GM03348 (cell line): ENCODE measurements at regions not wholly inside any gene's neighbourhood (a gene's known extent, or its start where the extent isn't known, plus 50 kb on each side); places are given as distances from the start of the nearest gene placed in this dataset.

Source experiments
- DNase-seq: peaks from one replicate; pipeline ENCODE4 v3.0.0; 2012; ENCODE audit warnings: low spot score

DNA sequence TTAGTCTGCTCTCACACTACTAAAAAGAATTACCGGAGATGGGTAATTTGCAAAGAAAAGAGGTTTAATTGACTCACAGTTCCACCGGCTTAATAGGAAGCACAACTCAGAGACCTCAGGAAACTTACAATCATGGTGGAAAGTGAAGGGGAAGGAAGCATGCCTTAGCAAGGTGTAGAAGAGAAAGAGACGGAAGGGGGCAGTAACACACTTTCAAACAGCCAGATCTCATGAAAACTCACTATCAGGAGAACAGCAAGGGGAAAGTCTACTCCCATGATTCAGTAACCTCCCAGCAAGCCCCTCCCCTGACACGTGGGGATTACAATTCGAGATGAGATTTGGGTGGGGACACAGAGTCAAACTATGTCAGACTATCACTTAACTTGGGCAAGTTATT is 236.6 kb upstream of the ANO3 start:
- no peak for DNase-seq

DNA sequence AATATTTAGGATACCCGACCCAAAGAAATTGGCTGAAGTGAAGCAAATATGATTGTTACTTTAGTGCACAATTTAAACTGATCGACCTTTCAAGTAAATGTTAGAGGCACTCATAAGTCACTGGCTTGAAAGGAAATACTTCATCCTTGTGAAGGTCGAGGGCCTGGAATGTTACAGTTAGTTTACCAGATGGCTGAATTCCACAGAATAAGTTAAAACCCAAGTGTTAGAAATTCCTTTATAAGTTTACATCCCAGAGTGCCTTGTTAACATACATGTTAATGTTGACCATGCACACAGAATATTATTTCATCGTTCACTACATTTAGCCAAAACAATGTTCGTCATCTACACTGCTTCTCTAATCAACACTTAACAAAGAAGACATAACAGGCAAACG is 235.5 kb upstream of the ANO3 start:
- no peak for DNase-seq

GRCh38 chr11:26102325-26102724 is 229.6 kb upstream of the ANO3 start:
- no peak for DNase-seq

DNA sequence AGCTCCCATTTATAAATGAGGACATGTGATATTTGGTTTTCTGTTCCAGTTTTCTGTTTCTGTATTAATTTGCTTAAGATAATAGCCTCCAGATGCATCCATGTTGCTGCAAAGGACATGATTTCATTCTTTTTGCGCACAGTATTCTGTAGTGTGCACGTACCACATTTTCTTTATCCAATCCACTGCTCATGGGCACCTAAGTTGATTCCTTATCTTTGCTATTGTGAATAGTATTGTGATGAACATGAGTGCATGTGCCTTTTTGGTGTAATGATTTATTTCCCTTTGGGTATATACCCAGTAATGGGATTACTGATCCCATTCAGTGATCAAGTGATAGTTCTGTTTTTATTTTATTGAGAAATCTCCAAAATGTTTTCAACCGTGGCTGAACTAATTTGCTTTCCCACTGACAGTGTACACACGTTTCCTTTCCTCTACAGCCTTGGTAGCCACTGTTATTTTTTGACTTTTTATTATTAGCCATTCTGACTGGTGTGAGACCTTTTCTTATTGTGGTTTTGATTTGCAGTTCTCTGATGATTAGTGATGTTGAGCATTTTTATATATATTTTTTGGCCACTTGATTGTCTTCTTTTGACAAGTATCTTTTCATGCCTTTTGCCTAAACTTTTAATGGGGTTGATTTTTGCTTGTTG is 226.0 kb upstream of the ANO3 start:
- no peak for DNase-seq

DNA sequence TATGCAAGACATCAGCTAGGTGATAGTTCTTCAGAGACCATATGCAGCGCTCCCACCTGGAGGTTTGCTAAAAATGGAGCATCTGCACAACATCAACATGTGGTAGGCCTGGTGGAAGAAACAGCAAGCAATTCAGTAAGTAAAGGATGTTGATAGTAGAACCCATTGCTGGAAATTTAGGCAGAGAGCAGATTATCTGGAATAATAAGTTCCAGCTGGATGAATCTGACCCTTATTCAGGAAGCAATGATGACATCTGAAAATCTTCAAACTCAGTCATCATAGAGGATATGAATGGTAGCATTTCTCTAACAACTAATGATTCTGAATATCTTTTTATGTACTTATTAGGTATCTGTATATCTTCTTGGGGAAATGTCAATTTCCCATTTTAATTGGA is 225.2 kb upstream of the ANO3 start:
- DNase-seq, result no peak

DNA sequence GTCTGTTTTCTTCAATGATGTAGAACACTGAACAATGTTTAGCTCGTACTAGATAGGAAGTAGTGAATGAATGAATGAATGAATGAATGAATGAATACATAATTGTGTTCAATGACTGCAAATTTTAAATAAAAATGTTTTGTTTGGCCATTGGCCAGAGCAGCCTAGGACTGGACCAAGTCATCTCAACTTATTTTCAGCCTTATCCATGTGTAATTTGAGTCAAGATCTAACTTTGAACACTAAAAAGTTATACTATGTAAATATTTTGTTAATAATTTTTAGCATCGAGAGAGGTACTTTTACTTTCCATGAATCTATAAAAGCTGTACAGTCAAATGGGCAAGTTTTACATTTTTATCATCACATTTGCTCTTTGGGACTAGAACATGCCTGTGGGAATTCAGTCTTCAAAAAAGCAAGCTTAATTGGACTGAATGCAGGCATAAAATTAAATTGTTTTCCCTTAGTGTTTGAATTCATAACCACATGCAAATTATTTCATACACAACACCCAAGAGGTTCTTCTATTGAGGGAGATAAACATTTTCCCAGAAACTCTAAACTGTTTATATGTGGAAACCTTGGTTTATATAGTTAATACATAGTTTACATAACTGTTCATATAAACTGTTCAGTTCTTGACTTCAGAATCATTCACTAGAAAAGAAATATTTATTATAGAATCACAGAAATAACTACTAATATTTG is 222.1 kb upstream of the ANO3 start:
- DNase-seq, result no peak

- DNase-seq, result no peak
Measured at GRCh38 chr11:26112264-26112663, 219.7 kb upstream of the ANO3 start.

DNA sequence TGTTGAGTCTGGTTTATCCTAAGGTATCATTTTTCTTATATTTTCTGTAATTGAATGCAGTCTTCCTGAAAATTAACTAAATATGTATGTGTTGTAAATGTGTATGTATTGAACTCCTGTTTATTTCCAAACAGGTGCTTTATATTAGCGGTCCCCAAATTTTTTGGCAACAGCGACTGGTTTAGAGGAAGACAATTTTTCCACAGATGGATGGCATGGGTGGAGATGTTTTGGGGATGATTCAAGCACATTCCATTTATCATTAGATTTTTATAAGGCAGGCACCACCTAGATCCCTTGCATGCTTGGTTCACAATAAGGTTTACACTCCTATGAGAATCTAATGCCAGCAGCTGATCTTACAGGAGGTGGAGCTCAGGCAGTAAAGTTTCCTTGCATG is 210.5 kb upstream of the ANO3 start:
- DNase-seq, result no peak

DNA sequence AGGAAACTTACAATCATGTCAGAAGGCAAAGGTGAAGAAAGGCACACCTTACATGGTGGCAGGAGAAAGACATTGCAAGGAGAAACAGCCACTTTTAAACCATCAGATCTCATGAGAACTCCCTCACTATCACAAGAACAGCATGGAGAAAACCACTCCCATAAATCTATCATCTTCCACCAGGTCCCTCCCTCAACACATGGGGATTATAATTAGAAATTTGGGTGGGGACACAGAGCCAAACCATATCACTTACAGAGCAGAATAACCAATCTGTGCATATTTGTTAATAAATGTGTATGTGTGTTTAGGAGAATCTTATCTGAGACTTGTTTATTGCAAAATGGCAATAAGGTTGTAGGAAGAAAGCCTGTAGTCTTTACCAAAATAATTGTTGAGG is 205.2 kb upstream of the ANO3 start:
- no peak for DNase-seq

GRCh38 chr11:26127336-26127735 is 204.6 kb upstream of the ANO3 start:
- DNase-seq, result no peak

GRCh38 chr11:26131406-26131805 is 200.5 kb upstream of the ANO3 start:
- DNase-seq, result no peak

- DNase-seq, result no peak
Measured at GRCh38 chr11:26134053-26134452, 197.9 kb upstream of the ANO3 start.

- no peak for DNase-seq
Measured at GRCh38 chr11:26134481-26135355, 197.2 kb upstream of the ANO3 start.

GRCh38 chr11:26137651-26138050 is 194.3 kb upstream of the ANO3 start:
- DNase-seq, result no peak

DNA sequence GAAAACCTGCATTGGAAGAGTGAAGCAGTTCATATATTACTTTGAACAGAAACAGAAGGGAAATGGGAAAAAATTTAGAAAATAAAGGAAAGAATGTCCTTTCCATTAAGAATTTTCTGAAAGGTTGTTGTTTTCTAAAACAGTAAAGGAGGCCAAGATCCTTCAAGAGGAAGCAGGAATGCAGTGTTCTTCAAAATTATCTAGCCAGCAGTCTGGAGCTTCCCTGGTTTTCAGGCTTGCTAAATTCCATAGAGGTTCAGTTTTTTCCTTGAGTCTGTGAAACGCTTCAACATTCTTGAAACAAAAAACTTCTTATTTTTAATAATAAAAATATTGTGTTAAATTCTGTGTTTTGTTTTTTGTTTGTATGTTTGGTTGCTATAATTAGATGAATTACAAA is 189.0 kb upstream of the ANO3 start:
- DNase-seq, result no peak

DNA sequence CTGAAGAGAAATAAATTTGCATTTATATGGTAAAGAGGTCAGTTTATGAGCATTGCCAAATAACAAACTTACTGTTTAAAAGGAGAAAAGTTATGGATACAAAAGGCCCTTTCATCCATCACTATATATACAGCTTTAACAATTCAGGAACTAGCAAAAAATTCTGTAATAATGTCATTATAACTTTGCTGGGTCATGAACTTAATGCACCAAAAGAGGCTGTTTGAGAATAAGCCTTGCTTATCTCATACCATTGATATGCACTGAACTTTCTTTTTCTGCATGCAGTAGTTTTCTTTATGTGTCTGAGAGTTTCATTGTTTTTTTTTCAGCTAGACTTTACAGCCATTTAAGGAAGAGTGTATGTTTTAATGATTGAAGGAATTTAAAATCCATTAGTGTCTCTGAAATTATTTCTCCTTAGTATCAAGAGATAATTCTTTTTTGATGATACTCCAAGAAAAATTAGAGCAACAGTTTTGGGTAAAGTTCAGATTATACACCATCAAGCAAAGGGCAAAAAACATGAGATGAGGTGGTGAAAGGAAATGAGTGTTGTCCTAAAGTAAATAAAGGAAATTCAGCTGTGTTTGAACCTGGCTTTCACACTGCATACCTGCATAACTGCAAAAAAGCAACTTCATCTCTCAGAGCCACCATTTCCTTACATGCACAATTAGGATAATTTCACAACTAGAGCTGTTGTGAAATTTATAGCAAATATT is 188.2 kb upstream of the ANO3 start:
- no peak for DNase-seq

GRCh38 chr11:26144291-26144690 is 187.6 kb upstream of the ANO3 start:
- DNase-seq, result no peak

GRCh38 chr11:26144911-26145310 is 187.0 kb upstream of the ANO3 start:
- no peak for DNase-seq

GRCh38 chr11:26149585-26149984 is 182.3 kb upstream of the ANO3 start:
- no peak for DNase-seq

DNA sequence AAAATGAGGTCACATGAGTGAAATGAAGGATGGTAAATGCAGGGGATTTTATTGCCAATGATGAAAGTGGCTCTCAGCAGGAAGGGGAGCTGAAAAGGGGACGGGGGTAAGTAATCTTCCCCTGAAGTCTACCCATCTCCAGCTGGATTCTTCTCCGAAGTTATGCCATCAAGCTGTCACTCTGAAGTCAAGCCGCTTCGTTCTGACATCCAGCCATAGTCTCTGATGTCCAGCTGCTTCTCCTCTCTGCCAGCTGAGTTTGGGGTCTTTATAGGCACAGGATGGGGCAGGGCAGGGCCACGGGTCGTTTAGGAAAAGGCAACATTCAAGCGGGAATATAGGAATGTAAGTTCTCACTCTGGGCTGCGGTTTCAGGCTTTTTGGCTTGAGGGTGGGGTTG is 181.9 kb upstream of the ANO3 start:
- DNase-seq, result no peak

DNA sequence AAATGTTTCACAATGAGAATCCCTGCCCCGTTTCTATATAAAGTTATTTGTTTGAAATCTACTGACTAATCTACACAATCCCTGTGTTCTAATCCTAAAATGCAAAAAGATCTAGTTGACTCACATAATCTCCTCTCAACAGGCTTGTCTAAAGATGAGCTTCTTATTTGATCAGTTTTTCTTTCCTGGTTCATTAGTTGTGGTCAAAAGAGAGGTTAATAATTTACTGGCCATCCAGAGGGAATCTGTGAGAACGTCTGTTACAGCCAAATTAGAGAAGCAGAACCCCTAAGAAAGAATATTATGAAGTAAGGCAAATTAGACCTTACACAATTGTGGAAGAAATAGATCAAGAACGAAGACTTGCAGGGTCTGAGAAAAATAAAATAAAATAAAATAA is 173.7 kb upstream of the ANO3 start:
- DNase-seq, result no peak

- no peak for DNase-seq
Measured at GRCh38 chr11:26162291-26162690, 169.6 kb upstream of the ANO3 start.
